PC-3 (cell line): ENCODE measurements at regions not wholly inside any gene's neighbourhood (a gene's known extent, or its start where the extent isn't known, plus 50 kb on each side); places are given as distances from the start of the nearest gene placed in this dataset.

Experiments used
- ATAC-seq: fragments of 200-7000 bp; cut with Tn5 transposase; 2 replicates; pipeline ENCODE4 v1.9.1; 2020; ENCODE audit warnings: mild to moderate bottlenecking, moderate library complexity
- BruUV-seq: library from RNA; stranded (reverse); fragments of 400-500 nt; replicated peaks from 2 replicates; lab custom pipeline; 2021; lab: Mats Ljungman, UMichigan
- CTCF ChIA-PET: fragments of 300-600 bp; sonication (Branson Sonifier 250); formaldehyde crosslinking; loops from one replicate; lab custom pipeline; 2022; ENCODE audit warnings: antibody characterized with exemption; lab: Charles Lee
- POLR2A ChIA-PET: fragments of 300-600 bp; sonication (Branson Sonifier 250); formaldehyde crosslinking; loops from one replicate; lab custom pipeline; 2022; ENCODE audit warnings: antibody characterized with exemption; ENCODE audit not compliant: unreplicated experiment; lab: Charles Lee
- DNase-seq: peaks from one replicate; pipeline ENCODE4 v3.0.0-alpha.2; 2015
- H2AFZ ChIP-seq: fragments of 300-600 bp; sonication (generic); 2 replicates; pipeline ENCODE4 v1.6.0; 2016; ENCODE audit warnings: antibody characterized with exemption, low read length
- H3F3A ChIP-seq: fragments of 300-600 bp; sonication (generic); one replicate; pipeline ENCODE4 v1.6.0; 2017; ENCODE audit warnings: antibody characterized with exemption, low read length, control low read depth, mild to moderate bottlenecking; ENCODE audit not compliant: unreplicated experiment
- H3K27ac ChIP-seq: fragments of 300-600 bp; sonication (generic); 2 replicates; pipeline ENCODE4 v1.5.1; 2016; ENCODE audit warnings: mild to moderate bottlenecking, low read length
- H3K27me3 ChIP-seq: fragments of 300-600 bp; sonication (generic); 2 replicates; pipeline ENCODE4 v1.6.1; 2016; ENCODE audit warnings: low read length, mixed read lengths
- H3K36me3 ChIP-seq: fragments of 300-600 bp; sonication (generic); 2 replicates; pipeline ENCODE4 v1.6.1; 2016; ENCODE audit warnings: low read depth, mixed run types, low read length, mixed read lengths
- H3K4me1 ChIP-seq: fragments of 300-600 bp; sonication (generic); 2 replicates; pipeline ENCODE4 v1.5.1; 2016; ENCODE audit warnings: low read length; ENCODE audit not compliant: insufficient read depth
- H3K4me2 ChIP-seq: fragments of 300-600 bp; sonication (generic); 2 replicates; pipeline ENCODE4 v1.6.0; 2016; ENCODE audit warnings: low read length
- H3K4me3 ChIP-seq: fragments of 300-600 bp; sonication (generic); 2 replicates; pipeline ENCODE4 v1.5.1; 2016; ENCODE audit warnings: mild to moderate bottlenecking, low read length, mixed read lengths
- H3K79me2 ChIP-seq: fragments of 300-600 bp; sonication (generic); 2 replicates; pipeline ENCODE4 v1.6.1; 2017; ENCODE audit warnings: low read length, mixed read lengths
- H3K9ac ChIP-seq: fragments of 300-600 bp; sonication (generic); 2 replicates; pipeline ENCODE4 v1.6.0; 2016; ENCODE audit warnings: mild to moderate bottlenecking, low read length
- H3K9me2 ChIP-seq: fragments of 300-600 bp; sonication (generic); replicated peaks from 2 replicates; pipeline ENCODE4 v1.6.1; 2016; ENCODE audit warnings: mixed run types, low read length, mixed read lengths
- H3K9me3 ChIP-seq: fragments of 300-600 bp; sonication (generic); 2 replicates; pipeline ENCODE4 v1.6.1; 2016; ENCODE audit warnings: low read length, mixed read lengths
- H4K20me1 ChIP-seq: fragments of 300-600 bp; sonication (generic); 2 replicates; pipeline ENCODE4 v1.6.1; 2016; ENCODE audit warnings: low read length, mixed read lengths
- CTCF ChIP-seq: fragments of 300-600 bp; sonication (generic); conservative IDR thresholded peaks from 2 replicates; pipeline ENCODE4 v1.5.1; 2017; ENCODE audit warnings: antibody characterized with exemption, low read depth, mild to moderate bottlenecking, low read length
- EZH2 ChIP-seq: fragments of 300-600 bp; sonication (generic); IDR thresholded peaks from one replicate; pipeline ENCODE4 v1.6.1; 2017; ENCODE audit warnings: antibody characterized with exemption, mild to moderate bottlenecking, low read length; ENCODE audit not compliant: unreplicated experiment
- EZH2phosphoT487 ChIP-seq: fragments of 300-600 bp; sonication (generic); IDR thresholded peaks from 2 replicates; pipeline ENCODE4 v1.6.1; 2018; ENCODE audit warnings: mild to moderate bottlenecking, antibody characterized with exemption, low read length, borderline replicate concordance
- intact Hi-C: fragments of 100-400 bp; cut with micrococcal nuclease; formaldehyde crosslinking; loops from 2 replicates; pipeline ENCODE4 v1.9.0; 2023

GRCh38 chr11:128029219-128029722, 558.1 kb downstream of the ETS1 start:
- H3K4me2 ChIP-seq, result no peak overlapping the region
- H3K27me3 ChIP-seq, result no peaks in the 10 kb centered on the region
- no peaks in the 10 kb centered on the region for H3F3A ChIP-seq
- H2AFZ ChIP-seq, result no peak overlapping the region
- DNase-seq (no peak), ATAC-seq (no peak)
- no TSS peak for BruUV-seq
- H3K9me3 ChIP-seq, result no peaks in the 10 kb centered on the region
- H3K4me1 ChIP-seq, result peaks cover 30% of the 10 kb centered on the region
- no peaks in the 10 kb centered on the region for H3K36me3 ChIP-seq
- intact Hi-C loops, result no loop called here
- ChIA-PET POLR2A (no interaction called here), CTCF (no interaction called here)
- no peak overlapping the region for H3K4me3 ChIP-seq
- H3K27ac ChIP-seq, result no peak overlapping the region
- no peak overlapping the region for H3K9ac ChIP-seq
- H3K9me2 ChIP-seq, result no peaks in the 10 kb centered on the region
- no peaks in the 10 kb centered on the region for H3K79me2 ChIP-seq
- no peaks in the 10 kb centered on the region for H4K20me1 ChIP-seq
- no peak for TF ChIP-seq EZH2phosphoT487
- no peak for TF ChIP-seq EZH2

DNA sequence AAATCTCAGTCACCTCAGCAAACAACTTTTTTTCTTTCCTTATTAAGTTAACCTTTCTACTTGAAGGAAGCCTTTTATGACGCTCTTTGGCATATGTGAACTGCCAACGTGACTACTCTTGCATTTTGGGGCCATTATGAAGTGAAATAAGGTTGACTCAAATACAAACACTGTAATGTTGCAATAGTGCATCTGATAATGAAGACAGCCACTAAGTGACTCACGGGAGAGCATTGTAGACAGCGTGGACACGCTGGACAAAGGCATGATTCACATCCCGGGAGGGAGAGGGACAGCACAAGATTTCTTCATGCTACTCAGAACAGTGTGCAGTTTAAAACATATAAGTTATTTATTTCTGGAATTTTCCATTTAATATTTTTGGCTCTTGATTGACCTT, 560.8 kb downstream of the ETS1 start:
- no peak overlapping the region for H3K9ac ChIP-seq
- CTCF ChIA-PET, result no interaction called here
- TF ChIP-seq CTCF, result no peak
- TF ChIP-seq EZH2, result no peak
- no peak for TF ChIP-seq EZH2phosphoT487

DNA sequence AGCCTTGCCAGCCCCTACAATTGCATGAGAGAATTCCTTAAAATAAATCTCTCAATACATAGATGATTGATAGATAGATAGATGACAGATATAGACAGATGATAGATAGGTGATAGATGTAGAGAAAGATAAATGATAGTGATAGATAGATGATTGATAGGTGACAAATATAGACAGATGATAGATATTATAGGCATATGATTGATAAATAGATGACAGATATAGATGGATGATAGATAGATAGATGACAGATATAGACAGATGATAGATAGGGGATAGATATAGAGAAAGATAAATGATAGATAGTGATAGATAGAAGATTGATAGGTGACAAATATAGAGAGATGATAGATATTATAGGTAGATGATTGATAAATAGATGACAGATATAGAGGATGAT, 564.6 kb downstream of the ETS1 start:
- H3K4me1 ChIP-seq, result peaks cover 20% of the 10 kb centered on the region
- H3K4me3 ChIP-seq, result no peak overlapping the region
- no peak overlapping the region for H3K27ac ChIP-seq
- H3K79me2 ChIP-seq, result no peaks in the 10 kb centered on the region
- no peak for TF ChIP-seq CTCF
- no peak for TF ChIP-seq EZH2phosphoT487
- no peak for TF ChIP-seq EZH2
- intact Hi-C loops, result no loop called here
- DNase-seq (no peak), ATAC-seq (no peak)
- ChIA-PET POLR2A (no interaction called here), CTCF (no interaction called here)
- no TSS peak for BruUV-seq
- H3K27me3 ChIP-seq, result peaks cover 34% of the 10 kb centered on the region
- no peaks in the 10 kb centered on the region for H3K9me2 ChIP-seq
- H3K4me2 ChIP-seq, result no peak overlapping the region
- no peaks in the 10 kb centered on the region for H3K36me3 ChIP-seq
- no peaks in the 10 kb centered on the region for H3F3A ChIP-seq
- no peaks in the 10 kb centered on the region for H4K20me1 ChIP-seq
- H3K9me3 ChIP-seq, result no peaks in the 10 kb centered on the region
- H3K9ac ChIP-seq, result no peak overlapping the region
- H2AFZ ChIP-seq, result no peak overlapping the region

More for the DNA sequence above, 560.8 kb downstream of the ETS1 start:
- DNase-seq (peak; percentile 98), ATAC-seq (peak; percentile 85)
- Histone ChIP-seq H3K9me3 (no peaks in the 10 kb centered on the region), H3K9me2 (no peaks in the 10 kb centered on the region), H3K4me2 (peak overlapping the region; percentile 62), H4K20me1 (no peaks in the 10 kb centered on the region), H3F3A (no peaks in the 10 kb centered on the region), H2AFZ (no peak overlapping the region), H3K4me1 (peaks cover 30% of the 10 kb centered on the region), H3K36me3 (no peaks in the 10 kb centered on the region), H3K27me3 (no peaks in the 10 kb centered on the region), H3K4me3 (no peak overlapping the region), H3K79me2 (no peaks in the 10 kb centered on the region), H3K27ac (peak overlapping the region; percentile 59)
- POLR2A ChIA-PET, result no interaction called here
- no TSS peak for BruUV-seq
- intact Hi-C loops, result no loop called here
